ENCODE measurements at regions not wholly inside any gene's neighbourhood (a gene's known extent, or its start where the extent isn't known, plus 50 kb on each side); places are given as distances from the start of the nearest gene placed in this dataset.
"Not testable (repeated sequence)": the region's sequence is repeated elsewhere in the genome, so short reads cannot be mapped to it uniquely, and the experiment has no call there.

- DNase-seq (ENCODE audit: low read depth): no peak
These were observed 107.4 kb downstream of the LEPR start for GRCh38 chr1:65527707-65528503.

GRCh38 chr1:65531972-65532570 lies 111.6 kb downstream of the LEPR start:
- no peak for DNase-seq (ENCODE audit: low read depth)

- no peak for DNase-seq (ENCODE audit: low read depth)
These were observed 115.5 kb downstream of the LEPR start for GRCh38 chr1:65535981-65536380.

GRCh38 chr1:65538086-65538485 lies 117.6 kb downstream of the LEPR start:
- no peak for DNase-seq (ENCODE audit: low read depth)

GRCh38 chr1:65538664-65539063 lies 118.2 kb downstream of the LEPR start:
- no peak for DNase-seq (ENCODE audit: low read depth)

- no peak for DNase-seq (ENCODE audit: low read depth)
These were observed 119.0 kb downstream of the LEPR start for GRCh38 chr1:65539266-65540131.

GRCh38 chr1:65541161-65541560 lies 120.7 kb downstream of the LEPR start:
- DNase-seq (ENCODE audit: low read depth): no peak

- DNase-seq (ENCODE audit: low read depth): no peak
These were observed 121.4 kb downstream of the LEPR start for GRCh38 chr1:65541865-65542264.

GRCh38 chr1:65542592-65542991 lies 122.1 kb downstream of the LEPR start:
- not testable (repeated sequence) for DNase-seq (ENCODE audit: low read depth)

GRCh38 chr1:65550306-65551010 lies 130.0 kb downstream of the LEPR start:
- DNase-seq (ENCODE audit: low read depth): not testable (repeated sequence)

GRCh38 chr1:65552484-65552883 lies 132.0 kb downstream of the LEPR start:
- DNase-seq (ENCODE audit: low read depth): not testable (repeated sequence)

- not testable (repeated sequence) for DNase-seq (ENCODE audit: low read depth)
These were observed 133.8 kb downstream of the LEPR start for GRCh38 chr1:65554086-65554764.

GRCh38 chr1:65554829-65555228 lies 134.4 kb downstream of the LEPR start:
- DNase-seq (ENCODE audit: low read depth): no peak

- no peak for DNase-seq (ENCODE audit: low read depth)
These were observed 137.7 kb downstream of the LEPR start for GRCh38 chr1:65558215-65558614.

- no peak for DNase-seq (ENCODE audit: low read depth)
These were observed 144.0 kb downstream of the LEPR start for GRCh38 chr1:65564493-65564892.

- DNase-seq (ENCODE audit: low read depth): no peak
These were observed 147.8 kb downstream of the LEPR start for GRCh38 chr1:65568285-65568684.

GRCh38 chr1:65572701-65573421 lies 152.4 kb downstream of the LEPR start:
- no peak for DNase-seq (ENCODE audit: low read depth)

GRCh38 chr1:65577278-65577677 lies 156.8 kb downstream of the LEPR start:
- DNase-seq (ENCODE audit: low read depth): no peak

GRCh38 chr1:65577982-65578381 lies 157.5 kb downstream of the LEPR start:
- DNase-seq (ENCODE audit: low read depth): not testable (repeated sequence)

- DNase-seq (ENCODE audit: low read depth): no peak
These were observed 160.7 kb downstream of the LEPR start for GRCh38 chr1:65581119-65581518.

- no peak for DNase-seq (ENCODE audit: low read depth)
These were observed 163.9 kb downstream of the LEPR start for GRCh38 chr1:65584399-65584798.
